ENCODE measurements at regions not wholly inside any gene's neighbourhood (a gene's known extent, or its start where the extent isn't known, plus 50 kb on each side); places are given as distances from the start of the nearest gene placed in this dataset.
"Not testable (repeated sequence)": the region's sequence is repeated elsewhere in the genome, so short reads cannot be mapped to it uniquely, and the experiment has no call there.

DNA sequence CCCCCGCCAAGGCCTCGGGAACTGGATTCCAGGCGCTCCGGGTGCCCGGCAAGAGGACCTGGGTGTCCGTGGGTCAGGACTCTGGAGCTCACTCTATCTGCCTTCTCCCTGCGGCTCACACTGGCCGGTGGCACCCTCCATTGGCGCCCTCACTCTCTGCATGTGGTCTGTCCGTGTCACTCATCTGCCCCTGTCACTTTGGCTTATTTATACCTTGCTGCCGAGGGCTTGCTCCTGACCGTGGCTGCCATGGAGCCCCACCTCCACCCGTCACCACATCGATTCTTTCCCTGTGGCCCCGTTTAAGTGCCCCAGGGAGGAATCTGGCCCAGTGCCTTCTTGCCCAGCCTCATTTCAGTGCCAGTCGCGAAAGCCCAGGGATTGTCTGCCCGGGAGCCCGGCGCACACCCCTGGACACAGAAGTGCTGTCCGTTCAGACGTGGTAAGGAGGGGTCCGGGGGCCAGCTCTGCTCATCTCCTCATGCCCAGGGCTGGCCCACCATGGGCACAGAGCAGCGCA, 113.5 kb downstream of the NPIPB11 start:
- not testable (repeated sequence) for TF ChIP-seq CTCF (conservative IDR thresholded peaks at IDR 0.05; ENCODE audit: low read length); EZH2phosphoT487 (IDR thresholded peaks at IDR 0.05; ENCODE audit: borderline replicate concordance)

All from Loucy (cell line).